Ovary (tissue), 3 donors: ENCODE measurements at regions not wholly inside any gene's neighbourhood (a gene's known extent, or its start where the extent isn't known, plus 50 kb on each side); places are given as distances from the start of the nearest gene placed in this dataset.

ENCODE experiments used
- CTCF ChIP-seq, 3 donors: fragments of 450-650 bp in 2 of 3; fragments of 200-600 bp in 1 of 3; IDR thresholded peaks; one replicate each; pipeline versions ENCODE4 v1.5.1 to v1.8.0; 2016 to 2022; ENCODE audit warnings: antibody characterized with exemption in 3 of 3, mild to moderate bottlenecking in 1 of 3
- POLR2A ChIP-seq: fragments of 450-650 bp; IDR thresholded peaks from one replicate; pipeline ENCODE4 v1.6.1; 2017; ENCODE audit warnings: antibody characterized with exemption, mild to moderate bottlenecking, moderate library complexity
- donor health status: DM: no; HTN: no; CAD: no.

- TF ChIP-seq CTCF (IDR thresholded peaks at IDR 0.05): no peak
- TF ChIP-seq POLR2A: no peak
Measured at GRCh38 chr12:132397934-132398385, 68.6 kb upstream of the GALNT9 start.
